HEK293 (cell line): ENCODE measurements at regions not wholly inside any gene's neighbourhood (a gene's known extent, or its start where the extent isn't known, plus 50 kb on each side); places are given as distances from the start of the nearest gene placed in this dataset.

Experiments used
- ZBTB20 ChIP-seq: fragments of 450-650 bp; formaldehyde crosslinking; IDR thresholded peaks from 2 replicates; pipeline ENCODE4 v1.5.1; 2016; ENCODE audit warnings: missing biosample characterization, missing genetic modification characterization
- ZNF629 ChIP-seq: fragments of 450-650 bp; formaldehyde crosslinking; IDR thresholded peaks from 2 replicates; pipeline ENCODE4 v1.5.1; 2017; ENCODE audit warnings: missing biosample characterization, missing genetic modification characterization

DNA sequence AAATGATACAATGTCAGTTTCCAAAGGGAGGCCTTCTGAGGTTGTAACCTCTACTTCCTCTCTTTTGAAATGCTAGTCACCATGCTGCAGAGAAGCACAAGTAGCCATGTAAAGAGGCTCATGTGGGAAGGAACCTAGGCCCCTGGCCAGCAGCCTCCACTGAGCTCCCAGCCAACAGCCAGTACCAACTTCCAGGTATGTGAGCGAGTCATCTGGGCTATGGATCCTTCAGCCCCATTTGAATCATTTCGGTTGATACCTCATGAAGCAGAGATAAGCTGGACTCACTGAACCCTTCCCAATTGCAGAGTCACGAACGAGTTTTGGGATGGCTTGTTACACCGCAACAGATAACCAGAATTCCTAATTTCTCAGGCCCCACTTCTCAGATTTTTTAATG is 187.0 kb upstream of the LDB2 start:
- no peak for TF ChIP-seq ZBTB20 (tag by site-specific recombination)
- TF ChIP-seq ZNF629 (tag by site-specific recombination), result no peak
